Ovary (tissue), 3 donors: ENCODE measurements at regions not wholly inside any gene's neighbourhood (a gene's known extent, or its start where the extent isn't known, plus 50 kb on each side); places are given as distances from the start of the nearest gene placed in this dataset.

Experiments used
- CTCF ChIP-seq, 3 donors: fragments of 450-650 bp in 2 of 3; fragments of 200-600 bp in 1 of 3; IDR thresholded peaks; one replicate each; pipeline versions ENCODE4 v1.5.1 to v1.8.0; 2016 to 2022; ENCODE audit warnings: antibody characterized with exemption in 3 of 3, mild to moderate bottlenecking in 1 of 3
- EP300 ChIP-seq: sonication (generic); formaldehyde crosslinking; IDR thresholded peaks from one replicate; pipeline ENCODE4 v1.6.1; 2017; ENCODE audit warnings: antibody characterized with exemption
- POLR2A ChIP-seq: fragments of 450-650 bp; IDR thresholded peaks from one replicate; pipeline ENCODE4 v1.6.1; 2017; ENCODE audit warnings: antibody characterized with exemption, mild to moderate bottlenecking, moderate library complexity
- donor health status: DM: no; HTN: no; CAD: no.

GRCh38 chr5:169393907-169394306, 93.0 kb upstream of the SLIT3 start:
- TF ChIP-seq CTCF (IDR thresholded peaks at IDR 0.05) (no peak), EP300 (no peak), POLR2A (no peak)
